Thymus (tissue), 11 donors: ENCODE measurements at regions not wholly inside any gene's neighbourhood (a gene's known extent, or its start where the extent isn't known, plus 50 kb on each side); places are given as distances from the start of the nearest gene placed in this dataset.
"Not testable (repeated sequence)": the region's sequence is repeated elsewhere in the genome, so short reads cannot be mapped to it uniquely, and the experiment has no call there.

Source experiments
- DNase-seq, 9 donors: peaks; one replicate each; pipeline ENCODE4 v3.0.0-alpha.2; 2013; ENCODE audit warnings: low spot score in 9 of 9, low read depth in 6 of 9, missing footprints in 1 of 9
- H3K27ac ChIP-seq, 2 donors: one replicate each; pipeline ENCODE4 v1.5.1; 2013; ENCODE audit warnings: control low read depth in 1 of 2, low read depth in 1 of 2, low read length in 1 of 2, mild to moderate bottlenecking in 1 of 2, moderate library complexity in 1 of 2
- H3K27me3 ChIP-seq, 2 donors: one replicate each; pipeline ENCODE4 v1.5.1; 2013; ENCODE audit warnings: low read length in 1 of 2; ENCODE audit not compliant: control insufficient read depth in 2 of 2, insufficient read depth in 1 of 2
- H3K36me3 ChIP-seq, 2 donors: one replicate each; pipeline ENCODE4 v1.5.1; 2013; ENCODE audit warnings: low read length in 1 of 2, mild to moderate bottlenecking in 1 of 2, moderate library complexity in 1 of 2; ENCODE audit not compliant: control insufficient read depth in 2 of 2, insufficient read depth in 2 of 2
- H3K4me1 ChIP-seq, 2 donors: one replicate each; pipeline ENCODE4 v1.5.1; 2013; ENCODE audit warnings: low read length in 2 of 2; ENCODE audit not compliant: control insufficient read depth in 2 of 2, insufficient read depth in 2 of 2
- H3K4me3 ChIP-seq, 2 donors: one replicate each; pipeline ENCODE4 v1.5.1; 2013; ENCODE audit warnings: low read length in 2 of 2, control low read depth in 1 of 2, mild to moderate bottlenecking in 1 of 2
- H3K9me3 ChIP-seq, 2 donors: one replicate each; pipeline ENCODE4 v1.5.1; 2013; ENCODE audit warnings: low read length in 1 of 2, mild to moderate bottlenecking in 1 of 2; ENCODE audit not compliant: control insufficient read depth in 2 of 2, insufficient read depth in 1 of 2
- WGBS: extraction: QIAGEN DNeasy Blood & Tissue Kit; methylation state at CpG from one replicate; pipeline ENCODE4 v1.1.7; 2013; 5-methylcytosine and 5-hydroxymethylcytosine counted together
- donor health status: healthy.

- Histone ChIP-seq H3K9me3 (no peaks in the 10 kb centered on the region), H3K27me3 (no peaks in the 10 kb centered on the region), H3K27ac (no peak overlapping the region), H3K36me3 (no peaks in the 10 kb centered on the region), H3K4me1 (no peaks in the 10 kb centered on the region), H3K4me3 (no peak overlapping the region)
- 96% methylated on average over 2 of the region's 2 CpGs for WGBS
- DNase-seq, result no peak
Measured at GRCh38 chr5:50343715-50344114, 97.4 kb downstream of the EMB start.

DNA sequence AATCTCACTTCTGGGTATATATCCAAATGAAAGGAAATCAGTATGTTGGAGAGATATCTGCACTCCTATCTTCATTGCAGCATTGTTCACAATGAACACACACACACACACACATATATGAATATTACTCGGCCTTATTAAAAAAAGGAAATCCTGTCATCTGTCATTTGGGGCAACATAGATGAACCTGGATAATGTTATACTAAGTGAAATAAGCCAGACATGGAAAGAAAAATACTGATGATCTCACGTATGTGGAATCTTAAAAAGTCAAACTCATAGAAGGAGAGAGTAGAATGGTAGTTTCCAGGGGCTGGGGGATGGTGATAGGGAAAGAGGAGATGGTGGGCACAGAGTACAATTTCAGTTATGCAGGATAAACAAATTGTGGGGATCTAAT, 100.3 kb downstream of the EMB start:
- Histone ChIP-seq H3K36me3 (no peaks in the 10 kb centered on the region), H3K4me3 (no peak overlapping the region), H3K27me3 (no peaks in the 10 kb centered on the region), H3K27ac (no peak overlapping the region), H3K9me3 (no peaks in the 10 kb centered on the region), H3K4me1 (no peaks in the 10 kb centered on the region)
- over 99% methylated on average over 2 of the region's 2 CpGs for WGBS
- DNase-seq, result no peak

DNA sequence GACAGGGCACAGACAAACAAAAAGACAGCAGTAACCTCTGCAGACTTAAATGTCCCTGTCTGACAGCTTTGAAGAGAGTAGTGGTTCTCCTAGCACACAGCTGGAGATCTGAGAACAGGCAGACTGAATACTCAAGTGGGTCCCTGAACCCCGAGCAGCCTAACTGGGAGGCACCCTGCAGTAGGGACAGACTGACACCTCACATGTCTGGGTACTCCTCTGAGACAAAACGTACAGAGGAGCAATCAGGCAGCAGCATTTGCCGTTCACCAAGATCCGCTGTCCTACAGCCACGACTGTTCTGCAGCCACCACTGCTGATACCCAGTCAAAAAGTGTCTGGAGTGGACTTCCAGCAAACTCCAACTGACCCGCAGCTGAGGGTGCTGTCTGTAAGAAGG, 110.5 kb downstream of the EMB start:
- H3K36me3 ChIP-seq, H3K9me3 ChIP-seq, H3K27ac ChIP-seq, DNase-seq, H3K4me1 ChIP-seq, H3K27me3 ChIP-seq, H3K4me3 ChIP-seq: not testable (repeated sequence)
- whole genome bisulfite sequencing, result 82% methylated on average over 6 of the region's 6 CpGs

- DNase-seq, result peak in 1 of 9 donors; percentile 2
- Histone ChIP-seq H3K9me3 (peaks cover 0 to 10% of the 10 kb centered on the region in 2 donors), H3K36me3 (no peaks in the 10 kb centered on the region), H3K27ac (no peak overlapping the region), H3K27me3 (no peaks in the 10 kb centered on the region), H3K4me1 (no peaks in the 10 kb centered on the region), H3K4me3 (no peak overlapping the region)
- WGBS, result 81% methylated on average over 6 of the region's 6 CpGs
Measured at GRCh38 chr5:50328193-50328729, 112.8 kb downstream of the EMB start.

- no peak overlapping the region for H3K4me3 ChIP-seq
Measured at GRCh38 chr5:50325237-50325832, 115.8 kb downstream of the EMB start.

DNA sequence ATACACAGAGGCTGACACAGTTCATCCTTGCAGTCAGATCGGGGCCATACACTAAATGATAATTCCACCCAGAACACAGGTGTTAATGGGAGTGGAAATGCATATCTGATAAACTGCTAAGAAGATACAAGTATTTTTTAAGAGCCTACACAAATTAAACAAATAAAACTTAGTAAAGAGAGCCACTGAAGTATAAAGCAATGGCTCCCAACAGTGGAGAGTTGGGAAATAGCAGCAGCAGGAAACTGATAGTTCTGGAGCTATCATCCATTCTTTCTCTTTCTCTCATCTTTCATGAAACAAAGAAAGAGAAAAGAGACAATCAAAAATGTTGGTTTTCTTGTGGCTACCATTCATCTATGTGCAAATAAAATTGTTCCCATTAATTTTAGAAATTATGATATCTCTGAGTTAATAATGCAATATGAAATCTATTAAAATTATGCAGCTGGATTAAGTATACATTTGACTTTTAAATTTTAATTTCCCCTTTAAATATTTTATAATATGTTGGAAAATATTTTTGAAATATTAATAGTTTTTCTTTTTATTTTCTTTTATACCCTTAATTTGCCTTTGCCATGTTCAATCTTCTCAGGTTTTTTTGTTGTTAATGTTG, 120.8 kb downstream of the EMB start:
- Histone ChIP-seq H3K9me3 (no peaks in the 10 kb centered on the region), H3K4me3 (no peak overlapping the region), H3K36me3 (no peaks in the 10 kb centered on the region), H3K27me3 (no peaks in the 10 kb centered on the region), H3K27ac (no peak overlapping the region), H3K4me1 (no peaks in the 10 kb centered on the region)
- WGBS, result 80% methylated on average over 1 of the region's 1 CpG
- DNase-seq, result no peak

More at GRCh38 chr5:50325237-50325832, 115.8 kb downstream of the EMB start:
- Histone ChIP-seq H3K27me3 (no peaks in the 10 kb centered on the region), H3K27ac (no peak overlapping the region), H3K4me1 (no peaks in the 10 kb centered on the region), H3K9me3 (peaks cover 0 to 4% of the 10 kb centered on the region in 2 donors), H3K36me3 (no peaks in the 10 kb centered on the region)
- DNase-seq, result peak in 6 of 9 donors; percentile 9 to 38 (median 15)
- 43% methylated on average over 4 of the region's 4 CpGs for WGBS

DNA sequence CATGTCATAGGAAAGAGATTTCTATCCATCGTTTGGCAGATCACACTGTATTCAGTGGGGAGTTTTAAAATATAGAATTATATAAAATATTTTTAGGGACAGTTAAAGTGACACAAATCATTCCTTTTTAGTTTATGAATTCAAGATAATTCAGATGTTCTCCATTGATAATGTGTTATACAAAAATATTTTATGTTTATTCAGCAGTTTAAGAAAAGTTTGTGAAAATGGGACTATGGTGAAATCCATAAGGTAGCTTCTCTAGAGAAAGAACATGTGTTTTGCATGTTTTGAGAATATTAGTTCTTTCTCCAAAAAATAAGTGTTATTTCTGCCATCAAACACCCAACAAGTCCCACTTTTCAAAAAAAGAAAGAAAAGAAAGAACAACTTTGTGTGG, 122.9 kb downstream of the EMB start:
- WGBS, result 83% methylated on average over 1 of the region's 1 CpG
- no peak for DNase-seq
- Histone ChIP-seq H3K4me3 (no peak overlapping the region), H3K36me3 (no peaks in the 10 kb centered on the region), H3K4me1 (no peaks in the 10 kb centered on the region), H3K27me3 (no peaks in the 10 kb centered on the region), H3K27ac (no peak overlapping the region), H3K9me3 (no peaks in the 10 kb centered on the region)

GRCh38 chr5:50306488-50306887, 134.6 kb downstream of the EMB start:
- WGBS, result 82% methylated on average over 4 of the region's 4 CpGs

DNA sequence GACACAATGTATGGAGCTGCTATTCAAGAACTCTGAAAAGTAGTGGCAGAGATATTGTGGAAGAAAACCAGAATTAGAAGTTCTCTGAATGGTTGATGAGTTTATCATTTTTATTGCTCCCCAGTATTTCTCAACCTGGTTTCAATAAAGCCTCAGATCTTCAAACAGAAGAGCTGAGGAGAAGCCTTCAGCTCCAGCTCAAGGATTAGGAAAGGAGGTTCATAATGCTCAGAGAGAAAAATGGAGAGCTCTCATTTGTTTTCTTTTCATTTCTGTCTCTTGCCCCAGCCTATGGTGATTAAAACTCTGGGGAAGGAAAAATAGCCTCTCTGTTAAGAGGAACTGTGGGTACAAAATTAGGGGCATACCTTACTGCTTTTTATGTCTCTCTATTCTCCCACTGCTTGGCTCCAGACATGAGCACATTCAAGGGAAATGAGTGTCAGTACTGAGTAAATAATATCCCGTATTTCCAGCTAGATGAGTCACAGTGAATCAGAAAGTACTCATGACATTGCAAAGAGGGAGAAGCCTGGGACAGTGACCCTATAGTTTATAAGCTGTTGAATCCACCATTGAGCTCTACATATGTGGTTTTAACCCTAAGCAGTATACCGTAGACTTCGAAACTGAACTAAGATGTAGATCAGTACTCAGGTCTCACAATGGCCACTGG, 138.1 kb downstream of the EMB start:
- H3K36me3 ChIP-seq, result no peaks in the 10 kb centered on the region
- H3K9me3 ChIP-seq, result peaks cover 0 to 1% of the 10 kb centered on the region in 2 donors
- H3K27me3 ChIP-seq, result no peaks in the 10 kb centered on the region
- H3K4me3 ChIP-seq, result no peak overlapping the region
- H3K27ac ChIP-seq, result no peak overlapping the region
- no peaks in the 10 kb centered on the region for H3K4me1 ChIP-seq
- DNase-seq, result no peak
- 88% methylated on average over 3 of the region's 3 CpGs for WGBS

More at GRCh38 chr5:50306488-50306887, 134.6 kb downstream of the EMB start:
- H3K4me1 ChIP-seq, H3K27ac ChIP-seq, H3K4me3 ChIP-seq, H3K9me3 ChIP-seq, DNase-seq, H3K27me3 ChIP-seq, H3K36me3 ChIP-seq: not testable (repeated sequence)
